Left renal pelvis (tissue), 4 donors: ENCODE measurements at regions not wholly inside any gene's neighbourhood (a gene's known extent, or its start where the extent isn't known, plus 50 kb on each side); places are given as distances from the start of the nearest gene placed in this dataset.
"Not testable (repeated sequence)": the region's sequence is repeated elsewhere in the genome, so short reads cannot be mapped to it uniquely, and the experiment has no call there.

Experiments used
- DNase-seq, 4 donors: peaks; one replicate each; pipeline ENCODE4 v3.0.0-alpha.2; 2013; ENCODE audit warnings: low read depth in 4 of 4, low spot score in 3 of 4

DNA sequence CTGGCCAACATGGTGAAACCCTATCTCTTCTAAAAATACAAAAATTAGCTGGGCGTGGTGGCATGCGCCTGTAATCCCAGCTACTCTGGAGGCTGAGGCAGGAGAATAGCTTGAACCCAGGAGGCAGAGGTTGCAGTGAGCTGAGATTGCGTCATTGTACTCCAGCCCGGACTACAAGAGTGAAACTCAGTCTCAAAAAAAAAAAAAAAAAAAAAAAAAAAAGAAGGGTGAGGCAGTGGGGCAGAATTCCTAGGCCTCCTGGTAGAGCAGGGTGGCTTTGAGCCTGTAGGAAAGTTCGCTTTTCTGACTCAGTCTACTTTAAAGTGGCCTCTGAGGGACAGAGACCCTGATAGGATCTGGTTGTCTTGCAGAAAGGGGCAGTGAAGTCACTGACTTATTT is 60.8 kb upstream of the GTF3A start:
- DNase-seq = not testable (repeated sequence)

- DNase-seq = no peak
Measured at GRCh38 chr13:27367570-27367969, 56.8 kb upstream of the GTF3A start.

GRCh38 chr13:27370305-27370872 is 54.0 kb upstream of the GTF3A start:
- DNase-seq = no peak

DNA sequence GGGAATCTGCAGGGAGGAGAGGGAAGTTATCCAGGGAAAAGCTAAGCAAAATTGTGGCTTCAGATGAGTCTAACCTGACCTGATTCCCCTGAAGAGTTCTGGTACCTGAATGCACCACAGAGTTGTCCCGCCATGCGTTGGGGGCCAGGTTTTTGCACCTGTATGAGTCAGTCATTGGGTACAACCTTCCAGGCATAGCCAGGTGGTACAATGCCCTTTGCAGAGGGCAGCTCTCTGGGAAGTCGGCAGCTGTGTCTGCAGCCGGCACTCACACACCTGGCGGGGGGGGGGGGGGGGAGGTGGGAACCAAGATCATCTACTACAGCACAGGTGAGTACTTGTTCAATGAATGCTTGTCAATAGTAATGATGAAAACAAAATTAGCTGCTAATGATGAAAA is 52.5 kb upstream of the GTF3A start:
- DNase-seq = no peak

GRCh38 chr13:27372896-27373295 is 51.5 kb upstream of the GTF3A start:
- no peak for DNase-seq

GRCh38 chr13:27374126-27374613 is 50.2 kb upstream of the GTF3A start:
- DNase-seq = no peak
